ENCODE measurements at regions not wholly inside any gene's neighbourhood (a gene's known extent, or its start where the extent isn't known, plus 50 kb on each side); places are given as distances from the start of the nearest gene placed in this dataset.
A peak's percentile ranks its signal among the peaks of the same experiment; 100 is the strongest.

DNA sequence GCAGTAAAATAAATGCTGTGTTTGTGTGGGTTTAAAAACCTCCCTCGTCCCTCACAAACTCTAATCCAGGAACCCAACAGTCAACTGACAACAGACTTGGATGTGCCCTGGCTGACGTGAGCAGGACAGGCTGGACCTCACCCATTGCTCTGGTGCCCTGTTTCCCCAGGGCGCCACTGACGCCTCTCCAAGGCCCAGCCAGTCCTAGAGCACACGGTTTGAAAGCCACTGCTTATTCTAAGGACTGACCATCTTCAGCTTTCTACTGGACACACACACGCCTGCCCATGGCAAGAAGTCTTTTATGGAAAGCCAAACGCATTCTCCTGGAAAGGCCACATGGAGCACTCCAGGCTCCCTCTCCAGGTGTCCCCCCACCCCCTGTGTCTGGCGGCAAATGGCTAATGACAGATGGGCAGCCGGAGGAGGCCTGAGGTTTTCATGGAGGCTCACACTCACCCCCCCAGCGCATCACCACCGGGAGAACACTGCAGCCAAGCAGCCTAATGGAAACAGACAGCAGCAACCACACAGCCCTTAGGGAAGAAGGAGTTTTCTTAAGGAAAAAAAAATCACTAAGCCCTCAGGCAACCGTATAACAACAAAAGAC lies 319.2 kb downstream of the SOX9 start:
- no peak for DNase-seq (ENCODE audit: extremely low read depth, low read depth)

DNA sequence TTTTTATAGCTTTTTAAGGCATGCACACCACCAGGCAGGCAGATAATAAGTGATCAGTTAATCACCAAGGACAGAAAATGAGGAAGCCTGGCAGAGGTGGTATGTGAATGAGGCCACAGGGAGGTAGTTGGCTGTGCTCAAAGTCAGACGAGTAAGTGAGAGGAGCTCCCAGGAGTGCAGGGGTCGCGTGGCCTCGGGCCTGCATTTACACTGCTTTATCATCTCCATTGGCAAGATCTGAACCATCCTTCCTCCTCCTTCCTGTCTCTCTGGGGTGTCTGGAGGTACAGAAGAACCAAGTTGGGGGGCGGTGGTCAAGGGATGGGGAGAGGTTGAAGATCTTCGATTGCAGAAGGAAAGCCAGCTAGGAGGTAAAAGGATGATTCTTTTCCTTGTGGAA lies 320.1 kb downstream of the SOX9 start:
- DNase-seq (ENCODE audit: extremely low read depth, low read depth) = no peak

DNA sequence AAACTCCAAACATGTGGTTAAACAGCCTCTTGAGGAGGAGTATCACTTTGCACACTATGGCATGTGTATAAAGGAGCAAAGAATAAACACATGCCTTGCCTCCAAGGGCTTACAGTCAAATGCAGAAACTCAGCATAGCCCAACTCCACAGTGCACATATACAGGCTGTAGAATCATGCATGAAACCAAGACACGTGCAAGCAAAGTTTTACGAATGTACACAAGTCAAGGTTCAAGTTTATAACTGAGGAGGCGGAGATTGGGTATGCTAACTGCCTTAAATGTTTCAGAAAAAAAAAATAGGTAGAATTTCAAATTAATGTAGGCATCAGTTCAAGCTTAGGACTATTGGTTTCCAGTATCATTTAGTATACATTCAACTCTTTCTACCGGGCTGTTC lies 321.1 kb downstream of the SOX9 start:
- DNase-seq (ENCODE audit: extremely low read depth, low read depth) = no peak

DNA sequence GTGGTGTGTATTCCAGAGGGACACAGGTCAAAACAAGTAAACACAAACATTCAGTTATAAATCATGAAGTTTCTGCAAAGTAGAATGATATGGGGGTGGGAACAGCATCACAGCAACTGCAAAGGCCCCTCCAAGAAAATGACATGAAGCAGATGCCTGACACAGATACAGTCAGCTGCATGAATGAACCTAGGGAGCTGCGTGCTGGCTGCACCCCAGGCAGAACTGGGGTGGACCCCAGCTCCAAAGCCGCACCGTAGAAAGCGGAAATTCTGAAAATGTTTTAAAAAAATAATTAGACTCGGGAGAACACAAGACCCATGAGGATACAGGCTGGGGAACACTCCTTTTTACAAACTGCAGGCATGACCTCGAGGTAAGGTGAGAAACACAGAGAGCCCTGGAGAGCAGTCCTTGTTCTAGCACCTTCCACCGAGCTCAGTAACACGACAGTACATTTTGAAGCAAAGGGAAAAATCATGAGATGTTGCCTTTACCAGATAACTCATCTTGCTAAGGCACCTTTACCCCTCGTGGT lies 323.8 kb downstream of the SOX9 start:
- DNase-seq (ENCODE audit: extremely low read depth, low read depth) = no peak

DNA sequence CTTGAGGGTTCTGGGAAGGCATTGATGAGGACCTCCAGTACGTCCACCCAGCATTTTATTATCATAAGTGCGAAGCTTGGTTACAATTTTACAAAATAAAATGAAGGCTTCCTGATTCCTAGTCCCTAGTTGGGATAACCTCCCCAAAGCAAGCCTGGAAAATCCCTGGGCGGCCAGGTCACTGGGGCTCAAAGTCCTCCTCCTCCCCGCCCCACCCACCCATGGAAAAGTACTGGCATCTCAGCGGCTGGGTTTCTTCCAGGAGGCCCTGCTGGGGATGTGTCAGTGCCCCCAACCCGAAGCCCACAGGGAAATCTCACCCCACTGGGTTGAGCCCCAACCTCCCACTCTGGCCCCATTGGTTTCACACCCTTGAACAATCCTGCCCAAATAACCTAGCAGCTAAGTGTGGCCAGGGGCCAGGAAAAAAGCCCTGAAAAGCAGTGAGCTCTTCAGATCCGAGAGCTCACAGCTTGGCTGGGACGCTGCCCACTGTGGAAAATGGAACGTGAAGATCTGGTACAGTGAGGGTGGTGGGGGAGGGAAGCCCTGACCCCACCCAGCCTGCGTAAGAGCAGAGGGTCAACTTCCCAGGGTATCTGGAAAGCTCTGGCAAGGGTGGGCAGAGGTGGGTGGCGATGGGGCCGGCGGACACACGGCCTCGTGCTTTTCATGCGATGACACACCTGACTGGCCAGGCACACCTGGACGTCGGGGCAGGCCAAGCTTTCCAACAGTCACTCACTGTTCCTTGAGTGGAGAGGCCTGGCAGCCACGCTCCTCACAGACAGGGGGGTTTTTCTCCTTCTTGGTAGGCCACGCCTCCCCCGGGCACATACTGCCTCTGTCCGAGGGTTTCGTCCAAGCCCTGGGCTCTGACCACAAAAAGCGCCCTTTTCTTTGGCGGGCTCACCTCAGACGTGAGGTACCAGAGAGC lies 324.5 kb downstream of the SOX9 start:
- no peak for DNase-seq (ENCODE audit: extremely low read depth, low read depth)

DNA sequence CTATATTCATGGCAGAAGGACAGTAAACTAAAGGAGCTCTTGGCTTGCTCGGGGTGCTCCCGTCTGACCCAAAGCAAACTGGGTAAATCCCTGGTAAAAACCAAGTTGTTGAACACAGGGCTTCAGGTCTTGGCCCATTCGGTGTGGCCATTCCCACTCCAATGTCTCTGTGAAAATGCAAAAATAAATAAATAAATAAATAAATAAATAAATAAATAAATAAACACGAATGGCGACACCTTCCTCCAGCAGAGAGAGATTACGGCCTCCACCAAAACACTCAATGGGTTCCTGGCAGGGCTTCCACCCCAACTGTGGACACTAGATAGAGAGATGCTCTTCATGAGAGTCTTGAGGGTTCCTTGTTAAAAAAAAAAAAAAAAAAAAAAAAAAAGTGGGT lies 325.3 kb downstream of the SOX9 start:
- no peak for DNase-seq (ENCODE audit: extremely low read depth, low read depth)

DNA sequence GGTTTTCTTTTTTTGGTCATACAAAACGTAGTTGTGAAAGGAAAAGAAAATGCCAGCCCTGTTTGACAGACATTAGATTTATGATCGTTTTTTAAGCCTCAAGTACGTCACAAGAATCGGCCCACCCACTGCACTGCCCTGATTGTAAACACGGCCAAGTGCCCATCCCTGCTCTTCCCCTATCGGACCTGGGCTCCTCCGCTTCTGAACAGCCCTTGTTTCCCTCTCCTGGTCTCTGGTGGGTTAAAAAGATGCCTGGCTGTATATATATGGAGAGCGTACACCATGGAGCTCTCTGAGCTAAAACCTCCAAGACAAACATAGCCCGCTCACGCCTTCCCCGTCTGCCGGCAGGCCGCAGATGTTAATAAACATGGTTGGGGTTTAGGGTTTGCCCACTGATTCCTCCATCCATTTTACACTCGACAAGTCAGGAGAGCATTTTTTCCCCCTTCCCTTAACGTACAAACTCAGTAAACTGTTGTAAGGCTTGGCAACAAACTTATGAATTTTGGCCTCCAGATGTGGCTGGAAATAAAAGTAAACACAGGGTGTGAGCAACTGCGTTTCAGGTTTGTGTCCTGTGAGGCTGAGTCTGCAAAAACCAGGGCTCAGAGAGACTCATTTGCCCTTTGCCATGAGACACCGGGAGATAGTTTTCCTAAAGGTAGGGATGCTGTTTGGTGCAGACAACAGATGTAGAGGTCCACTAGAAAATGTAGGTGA lies 325.9 kb downstream of the SOX9 start:
- peak; percentile 85 for DNase-seq (ENCODE audit: extremely low read depth, low read depth)

DNA sequence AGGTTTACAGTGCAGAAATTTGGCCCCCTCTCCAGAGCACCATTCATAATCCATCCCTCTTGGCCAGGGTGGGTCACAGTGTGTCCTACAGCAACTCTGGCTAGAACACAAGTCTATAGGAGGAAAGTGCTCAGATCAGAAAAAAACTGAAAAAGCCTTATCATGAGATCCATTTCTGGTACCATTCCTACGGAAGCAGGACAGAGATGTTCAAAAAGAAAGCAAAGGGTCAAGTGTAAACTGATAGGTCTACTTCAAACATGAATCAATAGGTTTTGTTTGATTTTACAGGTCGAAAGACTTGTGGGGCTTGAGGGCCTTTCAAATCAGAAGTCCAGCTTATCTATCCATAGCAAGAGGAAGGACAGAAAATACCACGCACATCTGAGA lies 326.4 kb downstream of the SOX9 start:
- no peak for DNase-seq (ENCODE audit: extremely low read depth, low read depth)

DNA sequence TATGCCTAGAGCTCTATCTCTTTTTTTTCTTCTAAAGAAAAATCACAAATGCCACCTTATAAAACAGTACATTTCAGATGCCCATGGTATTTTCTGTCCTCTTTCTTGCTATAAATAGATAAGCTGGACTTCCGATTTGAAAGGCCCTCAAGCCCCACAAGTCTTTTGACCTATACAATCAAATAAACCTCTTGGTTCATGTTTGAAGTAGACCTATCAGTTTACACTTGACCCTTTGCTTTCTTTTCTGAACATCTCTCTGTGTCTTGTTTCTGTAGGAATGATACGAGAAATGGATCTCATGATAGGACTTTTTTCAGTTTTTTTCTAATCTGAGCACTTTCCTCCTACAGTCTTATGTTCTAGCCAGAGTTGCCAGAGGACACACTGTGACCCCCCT lies 327.2 kb downstream of the SOX9 start:
- DNase-seq (ENCODE audit: extremely low read depth, low read depth) = no peak

DNA sequence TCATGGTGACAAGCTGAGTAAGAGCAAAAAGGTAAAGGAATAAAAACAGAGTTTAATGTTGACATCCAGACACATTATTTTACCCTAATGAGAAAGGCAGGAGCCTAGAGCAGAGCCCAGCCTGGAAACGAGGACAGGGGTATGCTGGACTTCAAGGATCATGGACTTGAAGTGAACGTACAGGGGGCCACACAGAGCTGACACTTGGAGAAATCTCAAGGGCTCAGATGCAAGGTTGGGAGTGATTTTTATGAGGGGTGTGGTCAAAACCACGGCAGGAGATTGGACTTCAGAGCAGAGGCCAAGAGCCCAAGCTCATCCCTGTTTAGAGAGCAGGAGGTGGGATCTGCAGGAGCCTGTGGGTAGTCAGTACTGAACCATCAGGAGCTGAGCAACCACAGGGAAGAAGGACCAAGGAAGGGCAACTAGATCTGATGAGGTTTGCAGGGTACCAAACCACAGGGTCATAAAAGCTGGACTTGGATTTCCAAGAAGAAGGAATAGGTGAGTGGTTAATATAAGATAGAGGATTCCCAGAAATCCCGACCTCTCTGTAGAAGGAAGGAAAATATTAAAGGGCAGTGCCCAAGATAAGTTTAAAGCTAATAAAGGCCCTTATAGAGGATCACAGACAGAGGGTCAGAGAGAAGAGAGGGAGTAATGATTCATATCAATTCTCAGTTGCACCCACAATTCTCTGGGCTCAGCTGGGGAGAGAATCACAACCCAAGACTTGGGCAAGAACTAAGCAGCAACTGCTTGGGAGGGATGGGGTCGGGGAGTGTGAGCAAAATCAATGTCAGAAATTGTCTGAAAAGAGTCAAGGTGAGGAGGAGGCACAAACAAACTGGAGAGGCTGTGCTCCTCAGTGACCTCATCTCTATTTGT lies 331.7 kb downstream of the SOX9 start:
- DNase-seq (ENCODE audit: extremely low read depth, low read depth) = no peak

DNA sequence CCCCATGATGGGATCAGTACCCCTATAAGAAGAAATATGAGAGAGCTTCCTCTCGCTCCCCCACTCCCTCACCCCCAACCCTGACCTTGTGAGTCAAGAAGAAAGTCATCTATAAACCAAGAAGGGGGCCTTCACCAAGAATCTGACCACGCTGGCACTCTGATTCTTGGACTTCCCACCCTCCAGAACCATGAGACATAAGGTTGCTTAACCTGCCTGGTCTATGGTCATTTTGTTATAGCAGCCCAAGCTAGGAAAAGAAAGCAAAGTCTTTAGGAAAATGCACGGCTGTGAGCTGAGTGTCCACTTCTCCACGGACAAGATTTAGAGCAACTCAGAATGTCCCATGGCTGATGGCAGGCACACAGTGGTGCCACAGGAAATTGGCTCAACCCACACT lies 333.5 kb downstream of the SOX9 start:
- DNase-seq (ENCODE audit: extremely low read depth, low read depth) = no peak

DNA sequence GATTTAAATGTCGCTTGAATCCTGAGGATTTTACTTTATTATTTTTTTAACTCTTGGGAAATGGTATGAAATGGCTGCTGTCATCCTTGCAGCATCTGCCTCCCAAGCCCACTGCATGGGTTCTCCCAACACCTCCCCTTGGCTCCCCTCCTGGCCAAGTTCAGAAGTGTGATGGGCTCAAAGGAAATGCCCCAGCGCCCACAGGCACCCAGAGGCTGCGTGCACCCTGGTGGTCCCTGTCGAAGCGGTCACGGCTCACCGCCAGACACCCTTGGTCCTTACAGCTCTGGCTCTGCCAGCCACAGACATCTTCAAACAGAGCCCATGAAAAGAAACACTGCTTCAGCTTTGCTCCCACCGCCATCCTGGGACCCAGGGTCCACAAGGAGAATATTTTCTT lies 334.7 kb downstream of the SOX9 start:
- no peak for DNase-seq (ENCODE audit: extremely low read depth, low read depth)

DNA sequence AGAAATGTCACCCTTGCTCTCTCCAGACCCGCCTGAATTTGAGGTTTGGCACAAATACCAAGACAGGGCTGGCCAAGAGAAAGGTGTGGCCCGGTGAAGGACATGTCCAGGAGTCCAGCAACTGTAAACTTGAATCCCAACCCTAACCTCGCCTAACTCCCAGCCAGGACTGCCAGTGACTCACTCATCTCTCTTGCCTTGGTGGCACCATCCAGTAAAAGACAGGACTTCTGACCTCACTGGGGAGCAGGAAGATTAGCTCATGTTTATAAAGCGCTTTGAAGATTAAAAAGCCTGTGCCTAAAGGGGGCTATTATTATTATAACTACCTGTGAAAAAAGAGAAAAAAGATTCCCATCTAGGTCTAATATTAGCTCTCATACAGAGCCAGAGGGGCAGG lies 335.3 kb downstream of the SOX9 start:
- no peak for DNase-seq (ENCODE audit: extremely low read depth, low read depth)

DNA sequence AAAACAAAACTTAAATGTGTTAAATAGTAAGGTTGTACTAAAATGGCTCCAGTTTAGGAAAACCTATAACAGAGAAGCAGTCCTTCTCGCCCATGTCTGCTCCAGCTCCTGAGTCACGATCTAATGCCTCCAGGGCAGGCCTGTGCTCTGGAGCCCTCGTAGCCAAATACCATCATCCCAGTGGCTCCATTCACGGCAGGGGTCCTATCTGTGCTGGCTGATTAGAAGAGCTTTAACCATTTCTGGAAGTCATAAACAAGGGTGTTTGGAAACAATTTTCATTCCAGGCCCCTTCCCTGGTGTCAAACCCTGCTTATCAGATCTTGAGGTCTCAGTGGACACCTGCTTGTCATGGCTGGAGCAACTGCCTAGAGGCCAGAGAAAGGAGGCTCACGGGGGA lies 336.9 kb downstream of the SOX9 start:
- DNase-seq (ENCODE audit: extremely low read depth, low read depth) = no peak

DNA sequence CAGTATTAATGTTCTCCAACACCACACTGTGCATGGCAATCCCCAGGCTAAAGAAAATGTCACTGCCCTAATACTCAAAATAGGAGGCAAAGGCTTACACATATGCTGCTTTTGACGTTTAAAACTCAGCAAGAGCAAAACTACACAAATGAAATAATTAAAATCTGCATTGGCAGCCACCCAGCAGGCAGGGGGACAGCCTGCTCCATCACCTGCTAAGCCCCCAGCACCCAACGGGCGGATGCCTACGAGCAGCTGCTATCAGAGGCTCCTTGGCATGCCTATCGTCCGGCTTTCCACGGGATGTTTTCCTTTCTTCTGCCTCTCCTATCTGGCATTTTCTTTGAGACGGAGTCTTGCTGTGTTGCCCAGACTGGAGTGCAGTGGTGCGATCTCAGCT lies 337.5 kb downstream of the SOX9 start:
- DNase-seq (ENCODE audit: extremely low read depth, low read depth) = no peak

DNA sequence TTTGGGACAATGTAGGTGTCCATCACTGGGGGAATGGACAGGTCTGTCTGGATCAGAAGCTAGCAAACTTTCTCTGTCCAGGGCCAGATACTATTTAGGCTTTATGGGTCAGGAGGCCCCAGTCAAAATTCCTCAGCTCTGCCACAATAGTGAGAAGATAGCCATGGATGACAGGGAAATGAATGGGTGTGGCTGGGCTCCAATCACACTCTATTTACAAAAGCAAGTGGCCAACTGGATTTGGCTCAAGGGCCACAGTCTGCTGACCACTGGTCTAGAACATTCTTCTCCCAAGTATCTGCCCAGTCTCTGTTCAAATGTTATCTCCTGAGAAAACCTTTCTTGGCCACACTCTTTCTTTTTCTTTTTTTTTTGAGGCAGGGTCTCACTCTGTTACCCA lies 339.9 kb downstream of the SOX9 start:
- DNase-seq (ENCODE audit: extremely low read depth, low read depth) = no peak

DNA sequence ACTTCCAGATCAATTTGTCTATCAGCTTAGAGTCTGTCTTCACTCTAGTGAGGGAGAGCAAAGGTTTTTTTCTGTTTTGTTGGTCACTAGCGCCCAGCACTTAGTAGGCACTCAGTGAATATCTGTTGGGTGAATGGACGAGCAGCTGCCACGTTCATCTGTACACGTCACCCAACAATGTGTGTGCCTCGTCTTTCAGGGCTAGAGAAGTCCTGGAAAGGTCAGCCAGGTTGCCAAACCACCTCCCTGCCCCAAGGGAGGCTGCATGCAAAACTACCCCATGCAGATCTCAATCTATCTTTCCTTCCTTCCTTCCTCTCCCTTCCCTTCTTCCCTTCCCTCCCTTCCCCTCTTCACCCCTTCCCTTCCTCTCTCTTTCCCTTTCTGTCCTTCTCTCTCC lies 340.9 kb downstream of the SOX9 start:
- no peak for DNase-seq (ENCODE audit: extremely low read depth, low read depth)

DNA sequence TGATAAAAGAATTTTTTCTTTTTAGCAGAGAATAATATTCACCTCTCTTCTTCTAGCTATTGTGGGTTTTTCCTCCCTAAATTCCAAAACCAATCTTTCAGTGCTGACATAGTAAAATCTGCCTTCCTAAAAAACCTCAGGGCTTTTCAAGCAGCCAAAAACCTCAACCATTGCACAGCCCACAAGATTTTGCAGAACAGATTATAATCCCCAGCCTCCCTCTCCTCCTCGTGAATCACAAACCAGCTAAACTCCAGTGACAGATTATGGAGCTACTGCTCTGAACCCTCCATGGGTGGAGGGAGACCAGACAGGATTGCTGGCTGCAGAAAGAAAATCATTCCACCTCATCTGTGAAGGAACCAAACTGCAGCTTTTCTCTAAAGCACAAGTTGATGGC lies 341.6 kb downstream of the SOX9 start:
- no peak for DNase-seq (ENCODE audit: extremely low read depth, low read depth)

DNA sequence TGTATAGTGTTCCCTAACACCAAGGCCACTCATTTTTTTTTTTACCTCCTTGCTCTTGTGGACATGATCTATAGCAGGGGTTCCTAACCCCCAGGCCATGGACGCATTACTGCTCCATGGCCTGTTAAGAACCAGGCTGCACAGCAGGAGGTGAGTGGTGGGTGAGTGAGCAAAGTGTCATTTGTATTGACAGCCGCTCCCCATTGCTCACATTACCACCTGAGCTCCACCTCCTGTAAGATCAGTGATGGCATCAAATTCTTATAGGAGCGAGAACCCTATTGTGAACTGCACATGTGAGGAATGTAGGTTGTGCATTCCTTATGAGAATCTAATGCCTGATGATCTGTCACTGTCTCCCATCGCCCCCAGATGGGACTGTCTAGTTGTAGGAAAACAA lies 342.0 kb downstream of the SOX9 start:
- DNase-seq (ENCODE audit: extremely low read depth, low read depth) = no peak

DNA sequence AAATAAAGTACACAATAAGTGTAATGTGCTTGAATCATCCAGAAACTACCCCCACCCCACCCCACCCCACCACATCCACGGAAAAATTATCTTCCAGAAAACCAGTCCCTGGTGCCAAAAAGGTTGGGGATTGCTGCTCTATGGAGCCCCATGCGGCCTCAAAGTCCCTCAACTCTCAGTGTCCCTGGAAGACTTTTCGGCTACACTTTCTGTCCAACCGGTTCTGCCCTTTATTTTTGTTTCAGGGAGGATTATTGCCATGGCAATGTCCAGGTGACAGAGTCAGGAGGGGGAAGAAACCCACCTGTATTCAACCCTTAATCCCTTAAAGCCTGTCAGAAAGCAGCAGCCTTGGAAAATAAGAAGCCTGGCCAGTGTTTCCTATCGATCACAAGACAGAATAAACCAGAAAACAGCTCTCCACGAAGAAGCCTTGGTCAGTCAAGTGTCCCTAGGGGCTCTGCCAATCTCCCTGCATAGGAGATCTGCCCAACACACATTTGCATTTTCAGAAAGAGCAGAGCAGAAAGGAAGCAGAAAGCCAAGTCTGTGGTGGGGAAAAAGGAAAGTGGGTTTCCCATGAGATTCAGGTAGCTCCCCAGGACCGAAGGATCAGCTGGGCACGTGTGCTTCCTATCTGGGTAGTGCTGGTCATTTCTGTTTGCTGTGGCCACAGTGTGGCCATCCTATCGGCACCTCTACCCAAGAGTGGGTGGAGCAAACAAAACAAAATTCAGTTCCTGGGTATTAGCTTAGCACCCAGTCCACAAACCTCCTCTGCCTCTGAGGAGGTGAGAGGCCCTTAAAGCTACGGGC lies 342.7 kb downstream of the SOX9 start:
- no peak for DNase-seq (ENCODE audit: extremely low read depth, low read depth)
